ENCODE measurements at regions not wholly inside any gene's neighbourhood (a gene's known extent, or its start where the extent isn't known, plus 50 kb on each side); places are given as distances from the start of the nearest gene placed in this dataset.

DNA sequence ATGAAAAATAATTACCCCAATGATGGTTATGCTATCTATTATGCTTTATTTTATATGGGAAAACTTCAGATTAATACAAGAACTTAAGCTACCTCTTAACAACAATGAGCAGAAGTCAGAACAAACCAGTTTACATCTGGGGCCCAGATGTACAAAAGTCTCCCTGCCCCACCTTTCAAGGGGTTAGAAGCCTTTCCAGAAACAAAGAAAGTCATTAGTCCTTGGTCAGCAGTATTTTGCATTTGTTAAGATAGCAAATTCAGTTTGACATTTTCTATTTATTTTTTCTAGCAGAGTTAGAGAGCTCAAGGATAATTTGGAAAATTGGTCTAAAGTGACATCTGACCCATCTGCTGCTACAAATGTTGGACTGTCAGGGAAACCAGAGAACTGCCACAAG is 478.7 kb upstream of the UBE2E2 start:
- TF ChIP-seq TAF1 (IDR thresholded peaks at IDR 0.05; ENCODE audit: borderline replicate concordance, insufficient read depth, low read length) (no peak), SIN3A (IDR thresholded peaks at IDR 0.05; ENCODE audit: borderline replicate concordance, insufficient read depth, low read length) (no peak), FOXP2 (optimal IDR thresholded peaks at IDR 0.05; ENCODE audit: borderline replicate concordance, extremely low read depth, extremely low read length, insufficient read depth) (no peak), POLR2AphosphoS5 (IDR thresholded peaks at IDR 0.05; ENCODE audit: low read depth, low read length) (no peak)
- TF ChIP-seq, protein P1, sequence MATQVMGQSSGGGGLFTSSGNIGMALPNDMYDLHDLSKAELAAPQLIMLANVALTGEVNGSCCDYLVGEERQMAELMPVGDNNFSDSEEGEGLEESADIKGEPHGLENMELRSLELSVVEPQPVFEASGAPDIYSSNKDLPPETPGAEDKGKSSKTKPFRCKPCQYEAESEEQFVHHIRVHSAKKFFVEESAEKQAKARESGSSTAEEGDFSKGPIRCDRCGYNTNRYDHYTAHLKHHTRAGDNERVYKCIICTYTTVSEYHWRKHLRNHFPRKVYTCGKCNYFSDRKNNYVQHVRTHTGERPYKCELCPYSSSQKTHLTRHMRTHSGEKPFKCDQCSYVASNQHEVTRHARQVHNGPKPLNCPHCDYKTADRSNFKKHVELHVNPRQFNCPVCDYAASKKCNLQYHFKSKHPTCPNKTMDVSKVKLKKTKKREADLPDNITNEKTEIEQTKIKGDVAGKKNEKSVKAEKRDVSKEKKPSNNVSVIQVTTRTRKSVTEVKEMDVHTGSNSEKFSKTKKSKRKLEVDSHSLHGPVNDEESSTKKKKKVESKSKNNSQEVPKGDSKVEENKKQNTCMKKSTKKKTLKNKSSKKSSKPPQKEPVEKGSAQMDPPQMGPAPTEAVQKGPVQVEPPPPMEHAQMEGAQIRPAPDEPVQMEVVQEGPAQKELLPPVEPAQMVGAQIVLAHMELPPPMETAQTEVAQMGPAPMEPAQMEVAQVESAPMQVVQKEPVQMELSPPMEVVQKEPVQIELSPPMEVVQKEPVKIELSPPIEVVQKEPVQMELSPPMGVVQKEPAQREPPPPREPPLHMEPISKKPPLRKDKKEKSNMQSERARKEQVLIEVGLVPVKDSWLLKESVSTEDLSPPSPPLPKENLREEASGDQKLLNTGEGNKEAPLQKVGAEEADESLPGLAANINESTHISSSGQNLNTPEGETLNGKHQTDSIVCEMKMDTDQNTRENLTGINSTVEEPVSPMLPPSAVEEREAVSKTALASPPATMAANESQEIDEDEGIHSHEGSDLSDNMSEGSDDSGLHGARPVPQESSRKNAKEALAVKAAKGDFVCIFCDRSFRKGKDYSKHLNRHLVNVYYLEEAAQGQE (IDR thresholded peaks at IDR 0.05; ENCODE audit: insufficient read depth in 1 of 2, low read depth in 2 of 2, low read length in 2 of 2) = no peak

DNA sequence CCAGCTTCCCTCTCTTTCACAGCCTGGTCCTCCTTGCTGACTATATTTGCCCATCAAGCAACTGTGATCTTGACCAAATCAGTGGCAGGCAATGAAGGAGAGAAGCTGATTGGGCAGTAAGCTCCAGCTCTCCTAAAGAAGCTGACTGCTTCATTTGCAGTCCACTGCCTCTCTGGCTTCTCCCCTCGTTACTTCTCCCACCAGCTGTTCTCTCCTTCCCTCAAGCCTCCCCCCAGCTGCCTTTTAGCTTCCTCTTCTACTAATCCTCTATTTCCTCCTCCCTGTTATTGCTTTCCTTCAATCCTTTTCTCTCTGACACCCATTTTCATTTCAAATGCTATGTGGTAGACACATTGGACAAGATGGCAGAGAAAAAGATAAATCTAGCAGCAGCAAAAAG is 474.7 kb upstream of the UBE2E2 start:
- no peak for TF ChIP-seq SIN3A (IDR thresholded peaks at IDR 0.05; ENCODE audit: borderline replicate concordance, insufficient read depth, low read length)
- TF ChIP-seq, protein P1 (IDR thresholded peaks at IDR 0.05; ENCODE audit: insufficient read depth in 1 of 2, low read depth in 2 of 2, low read length in 2 of 2) = no peak

- TF ChIP-seq, protein P1 (IDR thresholded peaks at IDR 0.05; ENCODE audit: insufficient read depth in 1 of 2, low read depth in 2 of 2, low read length in 2 of 2) = no peak
- TF ChIP-seq POLR2AphosphoS5 (IDR thresholded peaks at IDR 0.05; ENCODE audit: low read depth, low read length) (no peak), FOXP2 (optimal IDR thresholded peaks at IDR 0.05; ENCODE audit: borderline replicate concordance, extremely low read depth, extremely low read length, insufficient read depth) (no peak), TAF1 (IDR thresholded peaks at IDR 0.05; ENCODE audit: borderline replicate concordance, insufficient read depth, low read length) (no peak), SIN3A (IDR thresholded peaks at IDR 0.05; ENCODE audit: borderline replicate concordance, insufficient read depth, low read length) (no peak)
Measured at GRCh38 chr3:22729212-22729611, 473.9 kb upstream of the UBE2E2 start.

DNA sequence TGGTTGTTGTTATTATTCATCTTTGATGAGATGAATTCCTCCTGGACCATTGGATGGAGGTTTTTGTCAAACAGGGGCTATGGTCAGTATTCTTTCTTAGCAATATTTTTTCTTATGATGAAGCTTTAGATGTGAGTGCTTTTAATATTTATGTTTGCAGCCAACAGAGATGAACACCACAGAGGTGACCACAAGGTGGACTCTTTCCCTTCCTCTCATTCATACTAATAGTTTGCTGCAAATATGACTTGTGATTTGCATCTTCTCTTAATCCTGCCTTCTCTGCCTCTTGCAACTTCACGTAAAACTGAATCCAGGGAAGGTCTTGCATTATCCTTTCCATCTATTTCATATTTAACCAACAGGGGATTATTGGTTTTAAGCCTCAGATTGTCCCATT is 473.1 kb upstream of the UBE2E2 start:
- TF ChIP-seq FOXP2 (optimal IDR thresholded peaks at IDR 0.05; ENCODE audit: borderline replicate concordance, extremely low read depth, extremely low read length, insufficient read depth) (no peak), TAF1 (IDR thresholded peaks at IDR 0.05; ENCODE audit: borderline replicate concordance, insufficient read depth, low read length) (no peak), POLR2AphosphoS5 (IDR thresholded peaks at IDR 0.05; ENCODE audit: low read depth, low read length) (no peak), SIN3A (IDR thresholded peaks at IDR 0.05; ENCODE audit: borderline replicate concordance, insufficient read depth, low read length) (no peak)
- TF ChIP-seq, protein P1 (IDR thresholded peaks at IDR 0.05; ENCODE audit: insufficient read depth in 1 of 2, low read depth in 2 of 2, low read length in 2 of 2) = no peak

DNA sequence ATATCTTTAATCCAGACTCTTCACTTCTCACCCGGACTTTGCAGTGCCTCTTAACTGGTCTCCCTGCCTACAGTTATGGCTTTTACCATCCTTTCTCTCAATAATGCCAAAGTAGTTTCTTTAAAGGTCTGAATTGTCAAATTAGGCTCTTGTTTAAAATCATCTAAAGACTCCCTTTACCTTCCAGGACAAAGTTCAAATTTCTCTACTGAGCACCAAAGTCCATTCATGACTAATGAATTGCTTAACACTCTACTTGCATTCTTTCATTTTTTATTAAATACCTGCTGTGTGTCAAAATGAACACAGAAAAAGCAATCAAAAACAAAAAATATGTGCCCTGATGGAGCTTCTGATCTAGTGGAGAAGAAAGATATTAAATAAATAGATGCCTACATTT is 472.4 kb upstream of the UBE2E2 start:
- TF ChIP-seq SIN3A (IDR thresholded peaks at IDR 0.05; ENCODE audit: borderline replicate concordance, insufficient read depth, low read length) (no peak), TAF1 (IDR thresholded peaks at IDR 0.05; ENCODE audit: borderline replicate concordance, insufficient read depth, low read length) (no peak), POLR2AphosphoS5 (IDR thresholded peaks at IDR 0.05; ENCODE audit: low read depth, low read length) (no peak), FOXP2 (optimal IDR thresholded peaks at IDR 0.05; ENCODE audit: borderline replicate concordance, extremely low read depth, extremely low read length, insufficient read depth) (no peak)
- TF ChIP-seq, protein P1 (IDR thresholded peaks at IDR 0.05; ENCODE audit: insufficient read depth in 1 of 2, low read depth in 2 of 2, low read length in 2 of 2) = no peak
